CD4-positive, alpha-beta T cell (primary cell): ENCODE measurements at regions not wholly inside any gene's neighbourhood (a gene's known extent, or its start where the extent isn't known, plus 50 kb on each side); places are given as distances from the start of the nearest gene placed in this dataset.

ENCODE experiments used
- ATAC-seq: fragments of 200-7000 bp; cut with Tn5 transposase; one replicate; pipeline ENCODE4 v1.10.0; 2022; ENCODE audit warnings: mild to moderate bottlenecking; ENCODE audit not compliant: poor library complexity
- CTCF ChIA-PET: fragments of 350-600 bp; sonication (Branson Sonifier 250); formaldehyde crosslinking; loops from one replicate; lab custom pipeline; 2021; ENCODE audit warnings: antibody characterized with exemption, inconsistent platforms; lab: Charles Lee
- POLR2A ChIA-PET: fragments of 350-600 bp; sonication (Branson Sonifier 250); formaldehyde crosslinking; loops from one replicate; lab custom pipeline; 2021; ENCODE audit warnings: antibody characterized with exemption, inconsistent platforms; lab: Charles Lee
- DNase-seq, 14 experiments: peaks; one replicate each; pipeline ENCODE4 v3.0.0-alpha.2; 2013 to 2020; ENCODE audit warnings: mixed read lengths in 2 of 14
- H3K27ac ChIP-seq, 2 donors: one replicate each; pipeline versions ENCODE4 v1.5.1 to v1.7.0; 2013; ENCODE audit warnings: low read length in 2 of 2, low read depth in 1 of 2, mild to moderate bottlenecking in 1 of 2
- H3K27me3 ChIP-seq, 2 experiments: 1 replicate in 1 of 2; 2 replicates in 1 of 2; pipeline versions ENCODE4 v1.6.1 to v1.7.0; 2013; ENCODE audit warnings: low read length in 2 of 2, control low read depth in 1 of 2, mild to moderate bottlenecking in 1 of 2, moderate library complexity in 1 of 2; ENCODE audit not compliant: insufficient read depth in 2 of 2, control insufficient read depth in 1 of 2
- H3K36me3 ChIP-seq: one replicate; pipeline ENCODE4 v1.6.1; 2013; ENCODE audit warnings: low read length, control low read depth; ENCODE audit not compliant: insufficient read depth
- H3K4me1 ChIP-seq: one replicate; pipeline ENCODE4 v1.6.1; 2013; ENCODE audit warnings: low read length, control low read depth; ENCODE audit not compliant: insufficient read depth
- H3K4me3 ChIP-seq: one replicate; pipeline ENCODE4 v1.5.1; 2013; ENCODE audit warnings: mild to moderate bottlenecking, low read length, moderate library complexity
- H3K9me3 ChIP-seq, 2 experiments: 1 replicate in 1 of 2; 2 replicates in 1 of 2; pipeline versions ENCODE4 v1.6.1 to v1.7.0; 2013; ENCODE audit warnings: low read length in 2 of 2, mild to moderate bottlenecking in 2 of 2, control low read depth in 1 of 2, moderate library complexity in 1 of 2; ENCODE audit not compliant: control insufficient read depth in 1 of 2, insufficient read depth in 1 of 2
- H3K27ac Mint-ChIP-seq: one replicate; pipeline ENCODE4 v1.8.0; 2020; ENCODE audit warnings: mixed read lengths
- H3K27me3 Mint-ChIP-seq: one replicate; pipeline ENCODE4 v1.8.0; 2021; ENCODE audit warnings: mixed read lengths
- H3K36me3 Mint-ChIP-seq: one replicate; pipeline ENCODE4 v1.8.0; 2021; ENCODE audit warnings: low read depth, mixed read lengths
- H3K4me1 Mint-ChIP-seq: one replicate; pipeline ENCODE4 v1.8.0; 2021; ENCODE audit warnings: low read depth, mixed read lengths
- H3K4me3 Mint-ChIP-seq: one replicate; pipeline ENCODE4 v1.8.0; 2020; ENCODE audit warnings: mild to moderate bottlenecking, mixed read lengths
- H3K9me3 Mint-ChIP-seq: one replicate; pipeline ENCODE4 v1.8.0; 2020; ENCODE audit warnings: mixed read lengths
- CTCF ChIP-seq: fragments of 200-600 bp; IDR thresholded peaks from one replicate; pipeline ENCODE4 v1.8.0; 2022; ENCODE audit warnings: antibody characterized with exemption, mild to moderate bottlenecking
- intact Hi-C, 2 experiments: fragments of 100-400 bp; cut with DNase I in 1 of 2; cut with micrococcal nuclease in 1 of 2; formaldehyde crosslinking; loops; one replicate each; pipeline versions ENCODE4 v1.15.1 to v1.9.0; 2023 to 2025; cut with DNase I, micrococcal nuclease

GRCh38 chr11:111186308-111186915 lies 59.1 kb upstream of the POU2AF2 start:
- Mint-ChIP-seq H3K9me3 (no peaks in the 10 kb centered on the region), H3K27me3 (peaks cover 10% of the 10 kb centered on the region), H3K36me3 (no peaks in the 10 kb centered on the region), H3K27ac (no peak overlapping the region), H3K4me1 (no peaks in the 10 kb centered on the region), H3K4me3 (no peak overlapping the region)
- H3K4me1 ChIP-seq = no peaks in the 10 kb centered on the region
- no peak for ATAC-seq
- peak in 2 of 14 experiments; percentile 2 to 14 for DNase-seq
- no peak overlapping the region for H3K4me3 ChIP-seq
- H3K27ac ChIP-seq = no peak overlapping the region
- H3K27me3 ChIP-seq = no peaks in the 10 kb centered on the region
- TF ChIP-seq CTCF = no peak
- intact Hi-C loops = no loop called here
- POLR2A ChIA-PET = no interaction called here
- H3K9me3 ChIP-seq = no peaks in the 10 kb centered on the region
- CTCF ChIA-PET = interaction anchor here (0.8 to 1.3 kb wide), 2 partner anchors 11 to 24 kb away, joined by 3 read pairs; no protein-coding TSS in a partner anchor
- H3K36me3 ChIP-seq = no peaks in the 10 kb centered on the region

GRCh38 chr11:111185266-111185665 lies 60.3 kb upstream of the POU2AF2 start:
- intact Hi-C loops = no loop called here

GRCh38 chr11:111183706-111184105 lies 61.8 kb upstream of the POU2AF2 start:
- H3K4me1 Mint-ChIP-seq = no peaks in the 10 kb centered on the region
- no peak overlapping the region for H3K4me3 Mint-ChIP-seq
- ChIA-PET POLR2A (no interaction called here), CTCF (no interaction called here)
- no peaks in the 10 kb centered on the region for H3K9me3 Mint-ChIP-seq
- intact Hi-C loops = no loop called here
- H3K4me1 ChIP-seq = no peaks in the 10 kb centered on the region
- no peak overlapping the region for H3K27ac ChIP-seq
- no peaks in the 10 kb centered on the region for H3K36me3 Mint-ChIP-seq
- H3K27ac Mint-ChIP-seq = no peak overlapping the region
- no peak for TF ChIP-seq CTCF
- no peak overlapping the region for H3K4me3 ChIP-seq
- no peaks in the 10 kb centered on the region for H3K9me3 ChIP-seq
- ATAC-seq (no peak), DNase-seq (no peak)
- peaks cover 5% of the 10 kb centered on the region for H3K27me3 Mint-ChIP-seq
- no peaks in the 10 kb centered on the region for H3K27me3 ChIP-seq
- H3K36me3 ChIP-seq = no peaks in the 10 kb centered on the region

More at GRCh38 chr11:111185266-111185665, 60.3 kb upstream of the POU2AF2 start:
- H3K27ac Mint-ChIP-seq = no peak overlapping the region
- CTCF ChIA-PET = no interaction called here
- no peaks in the 10 kb centered on the region for H3K36me3 Mint-ChIP-seq
- Histone ChIP-seq H3K4me3 (no peak overlapping the region), H3K4me1 (no peaks in the 10 kb centered on the region), H3K9me3 (no peaks in the 10 kb centered on the region), H3K36me3 (no peaks in the 10 kb centered on the region), H3K27ac (no peak overlapping the region), H3K27me3 (no peaks in the 10 kb centered on the region)
- H3K4me1 Mint-ChIP-seq = no peaks in the 10 kb centered on the region
- H3K4me3 Mint-ChIP-seq = no peak overlapping the region
- no peak for ATAC-seq
- no peak for TF ChIP-seq CTCF
- H3K27me3 Mint-ChIP-seq = peaks cover 7% of the 10 kb centered on the region
- POLR2A ChIA-PET = no interaction called here
- peak in 2 of 14 experiments; percentile 4 to 10 for DNase-seq
- H3K9me3 Mint-ChIP-seq = no peaks in the 10 kb centered on the region
